Coronary artery (tissue), 2 donors: ENCODE measurements at regions not wholly inside any gene's neighbourhood (a gene's known extent, or its start where the extent isn't known, plus 50 kb on each side); places are given as distances from the start of the nearest gene placed in this dataset.
A peak's percentile ranks its signal among the peaks of the same experiment; 100 is the strongest.

Source experiments
- DNase-seq: peaks from one replicate; pipeline ENCODE4 v3.0.0-alpha.2; 2017; ENCODE audit warnings: low spot score
- H3K27ac ChIP-seq, 2 donors: fragments of 200-600 bp; sonication (generic); one replicate each; pipeline ENCODE4 v1.5.1; 2016 to 2019
- H3K4me3 ChIP-seq: fragments of 200-600 bp; sonication (generic); 2 replicates; pipeline ENCODE4 v1.5.1; 2016; ENCODE audit warnings: mild to moderate bottlenecking, moderate library complexity
- CTCF ChIP-seq: fragments of 200-600 bp; sonication (generic); IDR thresholded peaks from one replicate; pipeline ENCODE4 v1.5.1; 2019; ENCODE audit warnings: antibody characterized with exemption

GRCh38 chr12:116353958-116354357 is 76.5 kb upstream of the MED13L start:
- Histone ChIP-seq H3K27ac (no peak overlapping the region), H3K4me3 (no peak overlapping the region)
- DNase-seq: no peak
- no peak for TF ChIP-seq CTCF

DNA sequence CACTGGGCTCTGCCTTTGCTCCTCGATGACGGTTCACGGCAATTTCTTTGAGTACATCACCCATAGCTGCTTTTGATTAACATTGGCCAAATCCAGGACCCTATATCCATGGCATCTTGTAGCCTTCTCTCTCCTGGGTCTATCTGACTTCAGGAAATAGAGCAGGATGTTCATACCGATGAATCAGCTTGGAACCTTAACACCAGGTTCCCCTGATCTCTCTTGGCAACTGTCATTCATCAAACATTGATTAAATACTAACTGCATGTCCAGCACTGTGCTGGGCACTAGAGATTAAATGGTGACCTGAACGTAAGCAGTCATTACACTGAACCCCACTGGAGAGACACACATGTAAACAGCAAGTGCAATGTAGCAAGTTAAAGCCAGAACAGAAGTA is 77.0 kb upstream of the MED13L start:
- TF ChIP-seq CTCF: no peak
- no peak overlapping the region for H3K27ac ChIP-seq
- H3K4me3 ChIP-seq: no peak overlapping the region
- DNase-seq: no peak

DNA sequence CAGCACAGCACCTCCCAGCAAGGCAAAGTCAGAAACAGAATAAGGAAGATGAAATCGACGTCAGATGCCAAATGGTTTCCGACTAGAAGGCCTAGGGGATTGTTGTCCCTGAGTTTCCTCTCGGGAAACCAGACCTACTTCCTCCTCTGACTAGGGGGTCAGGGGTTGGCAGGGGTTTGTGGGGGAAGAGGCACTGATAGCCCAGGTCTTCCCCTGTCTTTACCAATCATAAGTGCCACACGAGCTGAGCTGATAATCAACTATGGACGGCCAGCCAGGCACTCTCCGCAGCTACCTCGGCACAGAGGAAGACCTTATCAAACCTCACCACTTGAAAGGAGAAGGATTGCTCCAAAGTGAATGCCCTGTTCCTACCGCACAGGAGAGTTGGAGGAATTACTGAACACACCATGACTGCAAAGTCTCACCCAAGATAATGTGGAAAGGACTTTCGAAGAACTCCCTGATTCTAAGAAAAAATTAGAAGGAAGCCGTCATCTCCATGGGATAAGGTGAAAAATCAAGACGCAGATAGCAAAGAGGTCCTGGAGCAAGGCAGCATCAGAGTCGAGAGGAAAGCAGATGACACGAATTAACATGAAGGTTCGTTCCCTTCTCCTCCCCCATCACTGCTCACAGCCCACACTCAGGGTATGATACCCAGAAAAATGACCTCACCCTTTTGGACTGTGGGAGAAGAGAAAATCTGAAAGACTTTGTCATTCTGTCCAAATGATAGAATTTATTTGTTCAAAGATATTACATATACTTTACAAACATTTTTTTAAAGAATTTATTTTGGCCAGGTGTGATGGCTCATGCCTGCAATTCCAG is 77.7 kb upstream of the MED13L start:
- H3K27ac ChIP-seq: no peak overlapping the region
- no peak for TF ChIP-seq CTCF
- DNase-seq: no peak
- H3K4me3 ChIP-seq: no peak overlapping the region

DNA sequence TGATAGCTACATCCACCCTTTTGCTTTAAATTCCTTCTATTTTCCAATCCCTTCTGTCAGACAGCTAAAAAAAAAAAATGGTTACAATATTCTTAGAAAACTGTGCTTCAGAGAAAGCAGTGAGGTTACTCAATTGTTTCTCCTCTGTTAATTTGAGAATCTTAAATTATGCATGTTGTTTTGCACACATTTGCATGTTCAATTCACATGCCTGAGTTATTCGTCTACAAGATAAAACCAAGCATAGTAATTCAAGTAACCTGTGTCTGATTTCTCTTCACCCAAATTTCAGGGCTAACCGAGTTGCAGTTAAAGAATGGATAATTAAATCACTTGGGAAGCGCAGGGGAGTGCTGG is 81.0 kb upstream of the MED13L start:
- no peak for DNase-seq
- H3K4me3 ChIP-seq: peak overlapping the region; percentile 61
- TF ChIP-seq CTCF: no peak
- H3K27ac ChIP-seq: peak overlapping the region; percentile 46 to 91

DNA sequence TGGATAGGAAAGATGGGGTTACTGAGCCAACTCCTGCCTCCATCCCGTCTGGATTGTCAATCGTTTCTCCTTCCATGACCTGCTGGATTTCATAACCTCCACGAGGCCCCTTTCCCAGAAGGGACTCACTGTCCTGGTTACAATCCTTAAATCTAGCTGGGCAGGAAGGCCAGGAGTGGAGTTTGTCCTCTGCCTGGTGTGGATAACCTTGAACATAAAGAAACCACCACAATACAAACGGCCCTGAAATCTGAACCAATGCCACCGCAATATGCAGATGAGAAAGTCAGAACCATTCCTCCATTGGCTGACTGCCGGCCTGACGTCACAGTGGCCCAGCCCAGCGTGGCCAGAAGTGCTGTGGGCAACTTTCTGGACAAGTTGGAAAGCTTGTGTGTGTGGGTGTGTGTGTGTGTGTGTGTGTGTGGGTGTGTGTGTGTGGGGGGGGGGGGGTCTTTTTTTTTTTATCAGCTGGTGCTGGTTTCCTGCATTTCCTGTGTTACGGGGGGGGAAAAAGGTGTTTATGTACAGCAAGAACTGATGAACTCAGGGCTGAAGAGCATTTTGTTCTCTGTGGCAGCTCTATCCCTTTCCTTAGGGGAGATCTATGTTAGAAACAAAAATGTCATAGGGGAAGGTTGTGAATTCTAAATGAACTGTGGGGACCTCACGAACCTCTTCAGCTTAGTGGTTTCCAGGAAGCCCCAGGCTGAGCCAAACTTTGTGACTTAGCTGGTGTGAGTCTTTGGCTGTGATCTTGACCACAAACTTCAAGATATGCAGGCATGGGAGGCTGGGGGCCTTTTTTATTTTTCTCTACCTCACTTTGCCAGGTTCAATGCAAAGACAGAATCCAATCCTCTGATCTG is 81.6 kb upstream of the MED13L start:
- peak overlapping the region; percentile 46 to 91 for H3K27ac ChIP-seq
- DNase-seq: peak; percentile 96

DNA sequence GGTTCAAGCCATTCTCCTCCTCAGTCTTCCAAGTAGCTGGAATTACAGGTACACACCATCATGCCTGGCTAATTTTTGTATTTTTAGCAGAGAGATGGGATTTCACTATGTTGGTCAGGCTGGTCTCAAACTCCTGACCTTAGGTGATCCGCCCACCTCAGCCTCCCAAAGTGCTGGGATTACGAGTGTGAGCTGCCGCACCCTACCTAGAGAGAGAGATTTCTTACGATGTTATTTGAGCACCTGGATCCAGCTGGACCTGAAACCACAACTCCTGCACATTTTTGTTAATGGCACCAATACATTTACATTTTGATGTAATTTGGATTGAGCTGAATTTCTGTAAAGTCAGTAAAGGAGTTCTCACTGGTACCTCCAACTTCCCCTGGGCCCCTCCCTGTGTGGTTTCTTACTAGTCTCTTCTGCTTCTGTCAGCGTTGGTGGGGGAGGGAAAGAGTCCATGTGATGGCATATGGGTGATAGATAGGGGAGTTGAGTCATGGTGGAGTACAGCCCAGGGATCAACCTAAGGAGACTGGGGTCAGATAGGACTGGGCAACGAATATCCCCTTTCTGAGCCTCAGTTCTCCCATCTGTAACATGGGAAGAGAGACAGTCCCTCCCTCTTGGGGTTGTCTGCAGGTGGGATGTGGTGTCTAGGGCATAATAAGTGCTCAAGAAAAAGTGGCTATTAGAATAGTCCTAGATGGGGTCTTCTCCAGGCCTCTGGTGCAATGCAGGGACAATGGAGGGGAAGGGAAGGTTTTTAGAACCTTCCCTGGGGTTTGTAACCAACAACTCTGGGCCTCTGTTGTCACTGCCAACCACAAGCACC is 83.3 kb upstream of the MED13L start:
- Histone ChIP-seq H3K4me3 (no peak overlapping the region), H3K27ac (no peak overlapping the region)
- TF ChIP-seq CTCF: no peak
- no peak for DNase-seq

More for the DNA sequence above, 81.6 kb upstream of the MED13L start:
- TF ChIP-seq CTCF: no peak
- peak overlapping the region; percentile 61 for H3K4me3 ChIP-seq
